CD4-positive, alpha-beta memory T cell (primary cell): ENCODE measurements at regions not wholly inside any gene's neighbourhood (a gene's known extent, or its start where the extent isn't known, plus 50 kb on each side); places are given as distances from the start of the nearest gene placed in this dataset.

Experiments
- CTCF ChIA-PET: fragments of 350-600 bp; sonication (Branson Sonifier 250); formaldehyde crosslinking; loops from one replicate; lab custom pipeline; 2021; ENCODE audit warnings: inconsistent platforms; ENCODE audit not compliant: partially characterized antibody; lab: Charles Lee
- POLR2A ChIA-PET: fragments of 350-600 bp; sonication (Branson Sonifier 250); formaldehyde crosslinking; loops from one replicate; lab custom pipeline; 2021; ENCODE audit not compliant: partially characterized antibody; lab: Charles Lee
- DNase-seq, 5 donors: peaks; one replicate each; pipeline versions ENCODE4 v3.0.0 to v3.0.0-alpha.2; 2020 to 2022; ENCODE audit warnings: mixed read lengths in 1 of 5
- H3K27ac ChIP-seq: one replicate; pipeline ENCODE4 v1.7.0; 2013; ENCODE audit warnings: low read depth, low read length
- H3K27me3 ChIP-seq: 2 replicates; pipeline ENCODE4 v1.7.0; 2013; ENCODE audit warnings: mild to moderate bottlenecking, low read length, moderate library complexity; ENCODE audit not compliant: insufficient read depth
- H3K36me3 ChIP-seq: 2 replicates; pipeline ENCODE4 v1.7.0; 2013; ENCODE audit warnings: mild to moderate bottlenecking, low read length, moderate library complexity; ENCODE audit not compliant: insufficient read depth
- H3K4me1 ChIP-seq: 2 replicates; pipeline ENCODE4 v1.7.0; 2013; ENCODE audit warnings: mild to moderate bottlenecking, low read length, moderate library complexity; ENCODE audit not compliant: insufficient read depth
- H3K4me3 ChIP-seq, 2 donors: one replicate each; pipeline ENCODE4 v1.7.0; 2013; ENCODE audit warnings: low read length in 2 of 2, mild to moderate bottlenecking in 1 of 2
- H3K9me3 ChIP-seq, 2 donors: one replicate each; pipeline ENCODE4 v1.7.0; 2013; ENCODE audit warnings: low read length in 2 of 2, control low read depth in 1 of 2; ENCODE audit not compliant: control insufficient read depth in 1 of 2
- H3K27ac Mint-ChIP-seq, 7 donors: one replicate each; pipeline ENCODE4 v1.8.0; 2020 to 2021; ENCODE audit warnings: mixed read lengths in 7 of 7, mild to moderate bottlenecking in 6 of 7, inconsistent platforms in 3 of 7, moderate library complexity in 3 of 7
- H3K27me3 Mint-ChIP-seq, 2 donors: one replicate each; pipeline ENCODE4 v1.8.0; 2020 to 2021; ENCODE audit warnings: mixed read lengths in 2 of 2
- H3K36me3 Mint-ChIP-seq, 2 donors: one replicate each; pipeline ENCODE4 v1.8.0; 2020 to 2021; ENCODE audit warnings: mixed read lengths in 2 of 2, inconsistent platforms in 1 of 2, mild to moderate bottlenecking in 1 of 2
- H3K4me1 Mint-ChIP-seq, 4 donors: one replicate each; pipeline ENCODE4 v1.8.0; 2020 to 2021; ENCODE audit warnings: mixed read lengths in 4 of 4, mild to moderate bottlenecking in 1 of 4
- H3K4me3 Mint-ChIP-seq, 8 donors: one replicate each; pipeline ENCODE4 v1.8.0; 2020 to 2021; ENCODE audit warnings: mixed read lengths in 8 of 8, mild to moderate bottlenecking in 7 of 8, moderate library complexity in 6 of 8, inconsistent platforms in 3 of 8
- H3K9me3 Mint-ChIP-seq, 8 donors: one replicate each; pipeline ENCODE4 v1.8.0; 2020 to 2021; ENCODE audit warnings: mixed read lengths in 8 of 8, mild to moderate bottlenecking in 5 of 8, inconsistent platforms in 3 of 8, moderate library complexity in 1 of 8
- intact Hi-C: fragments of 100-400 bp; cut with micrococcal nuclease; formaldehyde crosslinking; loops from one replicate; pipeline ENCODE4 v1.15.1; 2023

DNA sequence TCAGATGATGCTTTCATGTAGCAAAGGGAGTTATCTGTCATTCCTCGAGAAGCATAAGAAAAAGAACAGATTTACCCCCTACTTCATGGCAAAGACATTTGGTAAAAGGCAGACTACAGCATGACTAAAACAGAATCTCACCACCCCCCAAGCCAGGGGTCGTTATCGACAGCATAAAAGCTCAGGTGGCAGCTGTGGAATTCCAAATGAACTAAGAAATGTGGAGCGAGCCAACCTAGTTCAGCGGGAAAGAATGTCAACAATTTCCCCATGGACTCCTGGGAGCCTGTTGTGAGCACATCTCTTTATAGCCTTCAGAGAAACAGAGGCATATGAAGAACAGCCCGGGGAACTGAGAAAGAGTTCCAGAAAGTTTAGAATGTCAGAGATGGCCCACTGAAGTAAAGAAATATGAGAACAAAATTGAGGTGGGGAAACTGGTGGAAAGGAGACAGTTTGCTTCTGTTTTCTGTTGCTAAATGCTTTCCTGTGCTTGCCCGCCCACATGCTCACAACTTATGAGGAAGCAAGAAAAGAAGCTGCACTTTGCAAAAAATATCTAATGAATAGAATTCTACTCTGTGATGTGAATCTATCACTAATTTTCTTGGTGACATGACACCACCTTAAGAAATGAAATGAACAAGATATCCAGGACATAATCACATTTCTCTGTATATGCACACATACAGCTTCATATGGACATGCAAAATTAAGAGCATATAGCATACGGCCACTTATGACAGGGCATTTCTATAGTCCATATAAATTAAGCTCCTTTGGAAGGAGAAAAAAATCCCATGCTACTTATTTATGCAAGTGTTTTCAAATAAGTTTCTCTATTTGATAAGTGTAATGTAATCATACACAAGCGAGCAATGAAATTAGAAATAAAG, 135.3 kb upstream of the MID1 start:
- H3K4me1 ChIP-seq: no peaks in the 10 kb centered on the region
- no peak overlapping the region for H3K4me3 ChIP-seq
- no peaks in the 10 kb centered on the region for H3K36me3 Mint-ChIP-seq
- no peak overlapping the region for H3K27ac ChIP-seq
- H3K27me3 Mint-ChIP-seq: peaks cover 0 to under 1% of the 10 kb centered on the region in 2 donors
- DNase-seq: no peak
- no peaks in the 10 kb centered on the region for H3K4me1 Mint-ChIP-seq
- peaks cover 0 to 11% (median 0%) of the 10 kb centered on the region in 8 donors for H3K9me3 Mint-ChIP-seq
- no peaks in the 10 kb centered on the region for H3K27me3 ChIP-seq
- POLR2A ChIA-PET: no interaction called here
- no peaks in the 10 kb centered on the region for H3K36me3 ChIP-seq
- no peak overlapping the region for H3K27ac Mint-ChIP-seq
- H3K9me3 ChIP-seq: no peaks in the 10 kb centered on the region
- no peak overlapping the region for H3K4me3 Mint-ChIP-seq
- CTCF ChIA-PET: no interaction called here
- intact Hi-C loops: no loop called here

GRCh38 chrX:10756441-10756840, 136.1 kb upstream of the MID1 start:
- H3K4me1 ChIP-seq: no peaks in the 10 kb centered on the region
- no peaks in the 10 kb centered on the region for H3K9me3 ChIP-seq
- intact Hi-C loops: no loop called here
- Mint-ChIP-seq H3K36me3 (no peaks in the 10 kb centered on the region), H3K4me1 (no peaks in the 10 kb centered on the region), H3K4me3 (no peak overlapping the region), H3K27me3 (no peaks in the 10 kb centered on the region), H3K27ac (no peak overlapping the region), H3K9me3 (peaks cover 0 to 11% (median 0%) of the 10 kb centered on the region in 8 donors)
- no peaks in the 10 kb centered on the region for H3K27me3 ChIP-seq
- ChIA-PET CTCF (no interaction called here), POLR2A (no interaction called here)
- DNase-seq: no peak
- no peaks in the 10 kb centered on the region for H3K36me3 ChIP-seq
- no peak overlapping the region for H3K4me3 ChIP-seq
- no peak overlapping the region for H3K27ac ChIP-seq

DNA sequence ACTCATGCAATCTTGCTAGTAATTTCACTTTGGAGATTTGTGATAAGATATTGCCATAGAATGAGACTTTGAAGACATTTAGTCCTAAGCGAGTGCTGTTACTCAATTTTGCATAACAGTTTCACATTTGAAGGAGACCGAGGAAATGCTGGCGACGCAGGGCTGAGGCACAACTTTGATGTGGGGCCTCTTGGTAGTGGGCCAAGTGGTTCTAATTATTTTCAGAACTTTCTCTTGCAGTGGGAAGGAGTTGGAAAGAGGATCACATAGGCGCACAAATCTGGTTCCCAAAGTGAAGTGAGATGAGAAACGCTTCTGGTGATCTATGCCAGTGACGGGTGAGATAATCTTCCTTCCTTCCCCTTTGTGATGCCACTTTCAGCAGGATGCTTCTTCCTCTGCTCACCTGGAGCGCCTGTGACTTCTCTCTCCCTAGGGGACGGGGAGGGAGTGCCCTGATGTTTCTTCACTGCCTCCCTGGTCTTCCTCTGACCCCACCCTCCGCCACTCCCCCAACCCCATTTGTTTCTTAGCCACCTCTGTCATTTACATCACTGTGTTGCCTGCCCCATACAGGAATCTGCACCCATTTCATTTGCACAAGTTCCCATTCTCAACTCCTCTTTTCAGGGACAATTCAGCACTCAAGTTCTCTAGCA, 138.9 kb upstream of the MID1 start:
- DNase-seq: no peak
- H3K36me3 Mint-ChIP-seq: no peaks in the 10 kb centered on the region
- ChIA-PET POLR2A (no interaction called here), CTCF (no interaction called here)
- H3K27ac Mint-ChIP-seq: no peak overlapping the region
- no peak overlapping the region for H3K4me3 Mint-ChIP-seq
- no peaks in the 10 kb centered on the region for H3K27me3 Mint-ChIP-seq
- peaks cover 0 to 4% (median 0%) of the 10 kb centered on the region in 8 donors for H3K9me3 Mint-ChIP-seq
- H3K27me3 ChIP-seq: no peaks in the 10 kb centered on the region
- H3K4me1 ChIP-seq: no peaks in the 10 kb centered on the region
- intact Hi-C loops: no loop called here
- no peaks in the 10 kb centered on the region for H3K4me1 Mint-ChIP-seq
- H3K4me3 ChIP-seq: no peak overlapping the region
- no peak overlapping the region for H3K27ac ChIP-seq
- H3K36me3 ChIP-seq: no peaks in the 10 kb centered on the region
- H3K9me3 ChIP-seq: no peaks in the 10 kb centered on the region

DNA sequence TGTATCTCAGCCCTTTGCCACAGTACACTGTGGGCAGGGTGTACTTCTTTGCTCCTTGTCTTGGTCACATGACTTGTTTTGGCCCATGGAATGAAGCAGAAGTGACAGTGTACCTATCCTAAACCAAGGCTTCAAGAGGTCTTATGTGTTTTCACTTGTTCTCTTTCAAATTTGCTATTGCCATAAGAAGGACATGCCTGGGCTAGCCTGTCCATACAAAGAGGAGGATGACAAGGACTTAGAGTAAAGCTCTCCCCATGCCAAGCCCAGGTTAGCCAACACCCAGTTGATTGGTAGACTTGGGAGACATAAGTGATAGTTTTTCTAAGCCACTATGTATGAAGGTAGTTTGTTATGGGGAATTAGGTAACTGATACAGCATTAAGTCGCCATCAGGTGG, 141.1 kb upstream of the MID1 start:
- Mint-ChIP-seq H3K36me3 (no peaks in the 10 kb centered on the region), H3K4me3 (no peak overlapping the region), H3K9me3 (peaks cover 0 to 4% (median 0%) of the 10 kb centered on the region in 8 donors), H3K27me3 (no peaks in the 10 kb centered on the region), H3K27ac (no peak overlapping the region), H3K4me1 (no peaks in the 10 kb centered on the region)
- ChIA-PET CTCF (no interaction called here), POLR2A (no interaction called here)
- intact Hi-C loops: no loop called here
- Histone ChIP-seq H3K4me3 (no peak overlapping the region), H3K27me3 (no peaks in the 10 kb centered on the region), H3K27ac (no peak overlapping the region), H3K4me1 (no peaks in the 10 kb centered on the region), H3K36me3 (no peaks in the 10 kb centered on the region), H3K9me3 (no peaks in the 10 kb centered on the region)
- DNase-seq: no peak

DNA sequence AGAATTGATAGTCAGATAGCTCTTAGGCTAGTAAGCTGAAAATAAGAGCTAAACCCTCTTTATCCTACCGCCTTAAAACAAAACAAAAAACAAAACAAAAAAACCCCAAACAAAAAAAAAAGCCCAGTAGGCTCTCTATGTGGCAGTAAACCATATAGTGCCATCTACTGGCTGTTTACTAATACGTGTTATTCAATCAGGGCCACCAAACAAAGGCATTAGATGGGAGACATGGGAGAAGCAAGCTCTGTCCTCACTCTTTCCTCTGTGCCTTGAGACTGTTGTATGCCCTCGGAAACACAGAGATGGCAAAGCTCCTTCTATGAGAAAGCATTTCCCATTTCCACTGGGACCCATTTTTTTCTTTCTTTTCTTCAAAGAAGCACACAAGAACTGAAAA, 148.8 kb upstream of the MID1 start:
- peak in 3 of 5 donors; percentile 1 to 4 (median 2) for DNase-seq
- H3K9me3 Mint-ChIP-seq: no peaks in the 10 kb centered on the region
- ChIA-PET CTCF (interaction anchor here (0.8 to 1.6 kb wide), 2 partner anchors 46 to 579 kb away, joined by 3 to 4 read pairs; no protein-coding TSS in a partner anchor), POLR2A (no interaction called here)
- no peaks in the 10 kb centered on the region for H3K36me3 Mint-ChIP-seq
- no peaks in the 10 kb centered on the region for H3K4me1 ChIP-seq
- H3K27ac ChIP-seq: no peak overlapping the region
- no peaks in the 10 kb centered on the region for H3K9me3 ChIP-seq
- H3K27me3 Mint-ChIP-seq: no peaks in the 10 kb centered on the region
- no peaks in the 10 kb centered on the region for H3K36me3 ChIP-seq
- no peak overlapping the region for H3K4me3 ChIP-seq
- no peak overlapping the region for H3K4me3 Mint-ChIP-seq
- intact Hi-C loops: no loop called here
- H3K27me3 ChIP-seq: no peaks in the 10 kb centered on the region
- no peaks in the 10 kb centered on the region for H3K4me1 Mint-ChIP-seq
- no peak overlapping the region for H3K27ac Mint-ChIP-seq

DNA sequence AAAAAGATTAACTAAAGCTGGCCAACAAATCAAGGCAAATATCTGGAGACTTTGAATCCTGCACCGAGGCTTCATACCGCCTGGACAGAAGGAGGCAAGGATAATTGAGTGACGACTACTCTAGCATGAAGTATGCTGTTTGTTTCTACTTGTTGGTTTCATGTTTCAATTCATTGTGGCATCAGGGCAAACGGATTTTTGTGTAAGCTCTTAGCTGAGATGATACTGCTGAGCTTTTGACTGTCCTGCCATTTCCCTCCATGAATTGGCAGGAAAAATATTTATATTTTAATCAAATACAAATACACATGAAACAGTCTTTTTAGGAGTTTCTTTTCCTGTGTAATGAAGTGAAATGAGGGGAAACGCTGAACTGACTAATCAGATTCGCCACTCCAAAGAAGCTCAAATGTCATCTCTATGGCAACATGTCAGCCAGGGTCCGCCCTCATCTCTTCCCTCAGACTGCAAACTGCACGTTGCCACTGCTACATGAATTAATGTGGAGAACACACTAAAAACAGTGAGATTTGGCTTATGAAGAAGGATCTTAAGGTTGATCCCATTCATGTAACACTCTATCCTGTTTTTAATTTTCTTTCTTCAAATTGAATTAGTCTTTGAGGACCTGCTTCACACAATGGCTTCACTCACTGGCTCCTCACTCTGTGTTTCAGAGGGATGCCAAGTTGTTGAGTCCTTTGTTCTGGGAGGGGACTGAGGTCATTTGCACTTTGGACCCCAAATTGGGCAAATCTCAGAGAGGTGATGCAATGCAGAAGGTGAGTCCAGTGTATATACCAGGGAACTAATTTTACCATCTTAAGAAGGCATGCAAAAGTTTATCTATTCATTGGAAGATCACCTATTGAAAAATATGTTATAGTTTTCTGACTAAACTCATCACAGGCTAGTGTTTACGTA, 149.6 kb upstream of the MID1 start:
- Histone ChIP-seq H3K27ac (no peak overlapping the region), H3K4me3 (no peak overlapping the region), H3K27me3 (no peaks in the 10 kb centered on the region), H3K9me3 (no peaks in the 10 kb centered on the region), H3K36me3 (no peaks in the 10 kb centered on the region), H3K4me1 (no peaks in the 10 kb centered on the region)
- DNase-seq: no peak
- CTCF ChIA-PET: interaction anchor here (0.8 to 1.6 kb wide), 3 partner anchors 47 to 580 kb away, joined by 3 to 4 read pairs (median 3); no protein-coding TSS in a partner anchor
- POLR2A ChIA-PET: no interaction called here
- H3K27me3 Mint-ChIP-seq: no peaks in the 10 kb centered on the region
- intact Hi-C loops: no loop called here
- H3K4me3 Mint-ChIP-seq: no peak overlapping the region
- H3K27ac Mint-ChIP-seq: no peak overlapping the region
- H3K9me3 Mint-ChIP-seq: no peaks in the 10 kb centered on the region
- no peaks in the 10 kb centered on the region for H3K36me3 Mint-ChIP-seq
- no peaks in the 10 kb centered on the region for H3K4me1 Mint-ChIP-seq

- H3K36me3 Mint-ChIP-seq: no peaks in the 10 kb centered on the region
- Histone ChIP-seq H3K27ac (no peak overlapping the region), H3K4me3 (no peak overlapping the region), H3K4me1 (no peaks in the 10 kb centered on the region), H3K36me3 (no peaks in the 10 kb centered on the region), H3K27me3 (no peaks in the 10 kb centered on the region), H3K9me3 (no peaks in the 10 kb centered on the region)
- H3K27me3 Mint-ChIP-seq: no peaks in the 10 kb centered on the region
- no peak for DNase-seq
- intact Hi-C loops: no loop called here
- ChIA-PET CTCF (no interaction called here), POLR2A (no interaction called here)
- no peaks in the 10 kb centered on the region for H3K4me1 Mint-ChIP-seq
- H3K9me3 Mint-ChIP-seq: peaks cover 0 to 1% (median 0%) of the 10 kb centered on the region in 8 donors
- no peak overlapping the region for H3K27ac Mint-ChIP-seq
- no peak overlapping the region for H3K4me3 Mint-ChIP-seq
Measured at GRCh38 chrX:10773318-10773717, 152.9 kb upstream of the MID1 start.
